Osteoblast (primary cell): ENCODE measurements at regions not wholly inside any gene's neighbourhood (a gene's known extent, or its start where the extent isn't known, plus 50 kb on each side); places are given as distances from the start of the nearest gene placed in this dataset.

Source experiments
- DNase-seq: peaks from one replicate; pipeline ENCODE4 v3.0.0; 2011; ENCODE audit warnings: low spot score, mixed read lengths; ENCODE audit not compliant: insufficient read length; ENCODE audit errors: missing footprints
- H2AFZ ChIP-seq: 2 replicates; pipeline ENCODE4 v1.6.0; 2011; ENCODE audit warnings: mild to moderate bottlenecking, low read length
- H3K27ac ChIP-seq: 2 replicates; pipeline ENCODE4 v1.5.1; 2011; ENCODE audit warnings: mild to moderate bottlenecking, low read depth, low read length, moderate library complexity
- H3K27me3 ChIP-seq: 2 replicates; pipeline ENCODE4 v1.6.0; 2012; ENCODE audit warnings: mild to moderate bottlenecking, control low read depth, inconsistent platforms, low read length, moderate library complexity; ENCODE audit not compliant: insufficient read depth
- H3K36me3 ChIP-seq: 2 replicates; pipeline ENCODE4 v1.5.1; 2011; ENCODE audit warnings: mild to moderate bottlenecking, low read length, control low read depth, moderate library complexity; ENCODE audit not compliant: insufficient read depth
- H3K4me1 ChIP-seq: 2 replicates; pipeline ENCODE4 v1.5.1; 2011; ENCODE audit warnings: mild to moderate bottlenecking, low read length, control low read depth, moderate library complexity; ENCODE audit not compliant: insufficient read depth
- H3K4me2 ChIP-seq: 2 replicates; pipeline ENCODE4 v1.6.0; 2011; ENCODE audit warnings: mild to moderate bottlenecking, low read length; ENCODE audit not compliant: insufficient read depth
- H3K4me3 ChIP-seq: fragments of 200-600 bp; sonication (generic); 3 replicates; pipeline ENCODE4 v1.5.1; 2012; ENCODE audit warnings: mild to moderate bottlenecking, low read length, inconsistent platforms; ENCODE audit not compliant: insufficient read depth
- H3K79me2 ChIP-seq: 2 replicates; pipeline ENCODE4 v1.6.0; 2012; ENCODE audit warnings: mild to moderate bottlenecking, low read length, control low read depth, inconsistent platforms; ENCODE audit not compliant: insufficient read depth
- H3K9me3 ChIP-seq: 2 replicates; pipeline ENCODE4 v1.5.1; 2011; ENCODE audit warnings: low read depth, low read length, control low read depth
- H4K20me1 ChIP-seq: 2 replicates; pipeline ENCODE4 v1.6.0; 2012; ENCODE audit warnings: mild to moderate bottlenecking, low read length, control low read depth; ENCODE audit not compliant: insufficient read depth
- CTCF ChIP-seq: IDR thresholded peaks from 2 replicates; pipeline ENCODE4 v1.5.1; 2011; ENCODE audit warnings: mild to moderate bottlenecking, low read depth, low read length, moderate library complexity; ENCODE audit errors: extremely low read depth

DNA sequence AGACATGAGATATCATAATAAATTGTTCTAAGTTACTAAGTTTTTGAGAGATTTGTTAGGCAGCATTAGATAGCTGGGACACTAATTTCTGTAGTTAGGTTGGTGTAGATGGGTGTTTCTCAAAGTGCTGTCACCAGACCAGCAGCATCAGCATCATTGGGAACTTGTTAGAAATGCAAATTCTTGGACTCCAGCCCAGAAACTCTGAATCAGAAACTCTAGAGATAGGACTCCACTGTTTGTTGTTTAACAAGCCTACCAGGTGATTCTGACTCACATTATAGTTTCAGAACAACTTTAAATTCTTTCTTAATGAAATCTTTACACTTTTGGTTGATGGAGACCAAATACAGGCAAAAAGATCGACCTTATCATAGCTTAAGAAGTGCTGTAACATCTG lies 173.7 kb downstream of the PABPC4L start:
- H3K79me2 ChIP-seq = no peaks in the 10 kb centered on the region
- no peak for DNase-seq
- H3K27me3 ChIP-seq = no peaks in the 10 kb centered on the region
- no peaks in the 10 kb centered on the region for H3K36me3 ChIP-seq
- H2AFZ ChIP-seq = no peak overlapping the region
- H3K27ac ChIP-seq = no peak overlapping the region
- H3K4me1 ChIP-seq = no peaks in the 10 kb centered on the region
- H3K9me3 ChIP-seq = no peaks in the 10 kb centered on the region
- no peak for TF ChIP-seq CTCF
- H4K20me1 ChIP-seq = no peaks in the 10 kb centered on the region
- no peak overlapping the region for H3K4me2 ChIP-seq
- H3K4me3 ChIP-seq = no peak overlapping the region

- Histone ChIP-seq H4K20me1 (no peaks in the 10 kb centered on the region), H3K4me2 (no peak overlapping the region), H2AFZ (no peak overlapping the region), H3K79me2 (no peaks in the 10 kb centered on the region), H3K4me1 (no peaks in the 10 kb centered on the region), H3K9me3 (no peaks in the 10 kb centered on the region), H3K4me3 (no peak overlapping the region), H3K27me3 (no peaks in the 10 kb centered on the region), H3K36me3 (no peaks in the 10 kb centered on the region), H3K27ac (no peak overlapping the region)
- no peak for DNase-seq
- no peak for TF ChIP-seq CTCF
Measured at GRCh38 chr4:134024251-134024650, 177.3 kb downstream of the PABPC4L start.

DNA sequence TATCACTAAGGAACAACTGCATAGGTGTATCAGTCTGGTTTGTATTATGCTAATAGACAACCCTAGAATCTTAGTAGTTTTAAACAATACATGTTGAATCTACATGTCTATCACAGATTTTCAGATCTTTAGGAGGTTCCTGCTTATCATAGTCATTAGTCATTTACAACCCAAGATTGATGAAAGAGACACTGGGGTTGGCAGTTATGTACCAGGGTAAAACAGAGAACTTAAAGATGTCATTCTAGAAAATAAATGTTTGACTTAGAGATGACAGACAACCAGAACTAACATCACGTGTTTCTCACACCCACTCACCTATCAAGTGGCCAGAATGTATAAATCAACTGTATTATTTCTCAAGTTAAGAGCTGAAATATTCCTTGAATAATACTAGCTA lies 181.9 kb downstream of the PABPC4L start:
- DNase-seq = no peak

GRCh38 chr4:134018846-134019245 lies 182.7 kb downstream of the PABPC4L start:
- Histone ChIP-seq H3K27ac (no peak overlapping the region), H3K9me3 (no peaks in the 10 kb centered on the region), H3K79me2 (no peaks in the 10 kb centered on the region), H3K27me3 (no peaks in the 10 kb centered on the region), H3K4me1 (no peaks in the 10 kb centered on the region), H3K4me3 (no peak overlapping the region), H4K20me1 (no peaks in the 10 kb centered on the region), H3K36me3 (no peaks in the 10 kb centered on the region), H2AFZ (no peak overlapping the region), H3K4me2 (no peak overlapping the region)
- DNase-seq = no peak
- no peak for TF ChIP-seq CTCF

More for the DNA sequence above, 181.9 kb downstream of the PABPC4L start:
- H3K27ac ChIP-seq = no peak overlapping the region
- H3K4me2 ChIP-seq = no peak overlapping the region
- H3K27me3 ChIP-seq = no peaks in the 10 kb centered on the region
- no peak overlapping the region for H3K4me3 ChIP-seq
- H3K9me3 ChIP-seq = no peaks in the 10 kb centered on the region
- H3K4me1 ChIP-seq = no peaks in the 10 kb centered on the region
- no peak for TF ChIP-seq CTCF
- no peaks in the 10 kb centered on the region for H3K36me3 ChIP-seq
- H3K79me2 ChIP-seq = no peaks in the 10 kb centered on the region
- H4K20me1 ChIP-seq = no peaks in the 10 kb centered on the region
- H2AFZ ChIP-seq = no peak overlapping the region
